ENCODE measurements at regions not wholly inside any gene's neighbourhood (a gene's known extent, or its start where the extent isn't known, plus 50 kb on each side); places are given as distances from the start of the nearest gene placed in this dataset.

DNA sequence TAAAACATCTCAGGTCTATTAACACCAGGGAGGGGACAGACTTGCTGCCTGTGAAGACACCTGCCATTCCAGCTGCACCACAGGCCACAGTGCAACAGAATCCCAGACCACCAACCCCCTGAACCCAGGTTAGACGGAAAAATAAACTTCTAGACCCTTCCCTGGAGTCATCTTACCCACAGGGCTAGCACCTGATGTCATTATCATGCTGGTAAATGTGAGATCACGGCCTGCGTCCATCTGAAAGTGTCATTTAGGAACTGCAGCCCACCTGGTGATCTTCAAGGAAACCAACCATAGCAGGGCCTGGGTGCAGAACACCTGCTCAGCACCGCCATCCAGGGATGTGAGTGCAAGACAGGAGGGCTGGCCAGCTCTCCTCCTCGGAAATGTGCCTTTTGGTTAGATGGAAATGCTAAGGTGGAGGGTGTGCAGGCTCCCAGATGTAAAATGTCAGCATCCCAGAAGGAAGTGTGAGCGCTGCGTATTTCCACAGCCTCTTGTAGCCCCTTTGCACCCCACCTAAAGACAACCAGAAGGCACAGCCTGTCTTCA, 80.8 kb downstream of the PTGR3 start:
- POLR2A ChIA-PET (ENCODE audit: low non-redundant PET) = no interaction called here
- no peak for DNase-seq (ENCODE audit: low spot score)
- TF ChIP-seq, protein P1, sequence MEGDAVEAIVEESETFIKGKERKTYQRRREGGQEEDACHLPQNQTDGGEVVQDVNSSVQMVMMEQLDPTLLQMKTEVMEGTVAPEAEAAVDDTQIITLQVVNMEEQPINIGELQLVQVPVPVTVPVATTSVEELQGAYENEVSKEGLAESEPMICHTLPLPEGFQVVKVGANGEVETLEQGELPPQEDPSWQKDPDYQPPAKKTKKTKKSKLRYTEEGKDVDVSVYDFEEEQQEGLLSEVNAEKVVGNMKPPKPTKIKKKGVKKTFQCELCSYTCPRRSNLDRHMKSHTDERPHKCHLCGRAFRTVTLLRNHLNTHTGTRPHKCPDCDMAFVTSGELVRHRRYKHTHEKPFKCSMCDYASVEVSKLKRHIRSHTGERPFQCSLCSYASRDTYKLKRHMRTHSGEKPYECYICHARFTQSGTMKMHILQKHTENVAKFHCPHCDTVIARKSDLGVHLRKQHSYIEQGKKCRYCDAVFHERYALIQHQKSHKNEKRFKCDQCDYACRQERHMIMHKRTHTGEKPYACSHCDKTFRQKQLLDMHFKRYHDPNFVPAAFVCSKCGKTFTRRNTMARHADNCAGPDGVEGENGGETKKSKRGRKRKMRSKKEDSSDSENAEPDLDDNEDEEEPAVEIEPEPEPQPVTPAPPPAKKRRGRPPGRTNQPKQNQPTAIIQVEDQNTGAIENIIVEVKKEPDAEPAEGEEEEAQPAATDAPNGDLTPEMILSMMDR (conservative IDR thresholded peaks at IDR 0.05; ENCODE audit: low read depth) = no peak
- no peak overlapping the region for H3K27ac ChIP-seq
- CTCF ChIA-PET = no interaction called here

DNA sequence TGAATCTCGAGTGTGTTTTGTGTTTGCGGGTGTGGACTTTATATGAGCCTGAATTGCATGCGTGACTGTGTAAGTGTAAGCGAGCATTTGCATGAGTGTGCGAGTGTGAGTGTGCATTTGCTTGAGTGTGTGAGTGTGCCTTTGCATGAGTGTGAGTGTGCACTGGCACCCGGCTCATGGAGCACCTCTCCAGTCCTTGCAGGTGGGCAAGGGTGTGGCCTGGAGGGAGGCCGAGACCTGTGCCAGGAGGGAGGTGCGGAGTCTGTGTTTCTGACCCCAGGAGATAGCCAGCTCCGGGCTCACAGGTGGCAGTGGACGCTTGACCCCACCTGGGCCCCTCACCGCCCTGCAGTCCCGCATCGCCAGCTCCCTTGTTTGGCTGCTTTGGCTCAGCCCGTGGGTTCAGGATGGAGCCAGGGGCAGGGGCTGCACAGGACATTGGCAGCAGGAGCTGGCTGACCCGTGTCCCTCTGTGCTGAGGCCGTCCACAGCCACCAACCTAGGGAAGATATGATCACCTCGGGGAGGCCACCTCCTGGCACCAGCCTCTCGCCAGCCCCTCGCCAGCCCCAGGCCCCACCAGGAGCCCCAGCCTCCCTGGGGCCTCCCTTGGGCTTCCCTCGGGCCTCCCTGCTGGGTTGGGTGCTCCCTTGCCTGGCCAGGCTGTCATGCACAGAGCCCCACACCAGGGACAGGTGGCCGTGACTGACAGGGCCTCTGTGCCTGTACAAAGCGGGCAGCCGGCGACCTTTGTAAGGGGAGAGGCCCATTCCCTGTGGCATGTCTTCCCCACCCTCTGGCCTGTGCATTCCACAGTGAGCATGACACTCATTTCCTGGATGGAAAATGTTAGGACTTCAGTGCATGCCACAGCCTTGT, 81.6 kb downstream of the PTGR3 start:
- DNase-seq (ENCODE audit: low spot score) = no peak
- CTCF ChIA-PET = no interaction called here
- POLR2A ChIA-PET (ENCODE audit: low non-redundant PET) = no interaction called here
- no peak overlapping the region for H3K27ac ChIP-seq
- TF ChIP-seq, protein P1 (conservative IDR thresholded peaks at IDR 0.05; ENCODE audit: low read depth) = no peak

DNA sequence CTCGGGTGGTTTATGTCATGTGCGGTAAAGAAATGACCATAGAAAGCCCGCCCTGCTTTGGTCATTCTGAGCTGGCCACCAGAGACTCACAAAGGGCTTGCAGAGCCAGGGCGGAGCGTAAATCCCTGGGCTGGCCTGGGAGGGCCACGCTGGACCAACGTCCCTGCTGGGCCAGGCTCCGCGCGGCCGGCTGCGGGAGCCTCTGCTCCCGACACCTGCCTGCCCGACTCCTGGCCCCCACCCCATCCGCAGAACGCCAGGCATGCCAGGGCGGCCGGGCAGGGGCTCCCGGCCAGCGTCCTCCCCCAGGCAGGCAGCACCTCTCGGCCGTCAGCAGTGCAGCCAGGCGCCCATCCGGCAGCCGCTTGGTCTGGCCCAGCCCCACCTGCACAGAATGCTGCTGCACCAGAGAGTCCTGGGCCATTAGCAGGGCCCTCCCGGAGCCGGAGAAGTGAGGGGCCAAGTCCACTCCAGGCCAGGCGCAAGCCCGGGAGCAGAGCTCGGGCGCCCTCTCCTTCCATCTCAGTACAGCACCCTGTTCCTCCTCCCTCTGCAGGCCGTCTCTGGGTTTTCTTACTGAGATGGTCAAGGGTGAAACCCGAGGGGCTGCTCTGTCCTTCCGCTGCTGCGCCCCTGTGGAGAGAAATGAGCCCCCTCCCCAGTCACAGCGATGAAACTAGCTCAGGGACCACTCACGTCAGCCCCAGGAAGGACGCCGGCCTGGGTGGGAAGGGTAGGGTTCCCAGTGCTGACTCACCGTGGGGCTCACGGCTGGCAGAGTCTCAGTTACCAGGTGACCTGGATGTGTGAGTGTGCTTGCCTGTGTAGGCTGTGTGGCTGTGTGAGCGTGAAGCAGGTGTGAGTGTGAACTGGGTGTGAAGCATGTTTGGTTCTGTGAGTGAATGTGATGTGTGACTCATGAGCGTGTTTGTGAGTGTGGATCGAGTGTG, 83.3 kb downstream of the PTGR3 start:
- ChIA-PET POLR2A (ENCODE audit: low non-redundant PET) (no interaction called here), CTCF (no interaction called here)
- DNase-seq (ENCODE audit: low spot score) = no peak
- TF ChIP-seq, protein P1 (conservative IDR thresholded peaks at IDR 0.05; ENCODE audit: low read depth) = no peak
- no peak overlapping the region for H3K27ac ChIP-seq

DNA sequence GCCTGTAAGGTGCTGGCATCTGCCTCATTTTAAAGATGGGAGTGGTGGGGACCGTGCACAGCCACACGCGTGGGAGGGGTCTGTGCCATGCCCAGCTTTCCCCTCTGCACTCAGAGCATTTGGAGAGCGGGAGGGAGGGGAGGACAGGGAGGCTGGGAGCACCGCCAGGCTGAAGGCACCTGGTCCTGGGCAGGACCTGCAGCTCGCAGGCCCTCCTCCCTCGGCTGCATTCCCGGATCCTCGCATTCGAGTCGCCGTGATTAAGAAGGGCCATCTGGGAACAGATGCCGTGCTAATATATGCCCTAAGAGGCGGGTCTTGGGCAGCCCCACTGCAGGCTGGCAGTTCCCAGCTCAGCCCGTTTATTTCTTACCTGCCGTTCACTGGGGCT, 84.0 kb downstream of the PTGR3 start:
- no peak overlapping the region for H3K27ac ChIP-seq
- POLR2A ChIA-PET (ENCODE audit: low non-redundant PET) = no interaction called here
- no peak for DNase-seq (ENCODE audit: low spot score)
- CTCF ChIA-PET = no interaction called here
- TF ChIP-seq, protein P1 (conservative IDR thresholded peaks at IDR 0.05; ENCODE audit: low read depth) = no peak

DNA sequence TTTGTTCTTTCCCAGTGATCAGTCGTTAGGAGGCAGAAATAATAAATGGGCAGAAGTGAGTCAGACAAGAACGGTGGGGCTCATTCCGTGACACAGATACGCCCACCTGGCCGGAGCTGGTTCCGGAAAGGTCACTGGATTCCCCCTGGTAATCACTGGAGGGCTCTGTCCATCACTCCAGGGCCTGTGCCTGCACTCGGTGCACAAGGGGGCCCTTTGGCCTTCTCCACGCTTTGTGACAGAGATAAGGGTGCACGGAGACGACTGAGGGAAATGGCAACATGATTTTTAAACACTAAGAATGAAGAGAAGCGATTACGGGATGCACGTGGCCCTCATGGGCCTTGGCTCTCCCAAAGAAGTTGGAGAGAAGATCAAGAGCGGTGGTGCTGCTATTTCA, 84.4 kb downstream of the PTGR3 start:
- ChIA-PET POLR2A (ENCODE audit: low non-redundant PET) (no interaction called here), CTCF (no interaction called here)

DNA sequence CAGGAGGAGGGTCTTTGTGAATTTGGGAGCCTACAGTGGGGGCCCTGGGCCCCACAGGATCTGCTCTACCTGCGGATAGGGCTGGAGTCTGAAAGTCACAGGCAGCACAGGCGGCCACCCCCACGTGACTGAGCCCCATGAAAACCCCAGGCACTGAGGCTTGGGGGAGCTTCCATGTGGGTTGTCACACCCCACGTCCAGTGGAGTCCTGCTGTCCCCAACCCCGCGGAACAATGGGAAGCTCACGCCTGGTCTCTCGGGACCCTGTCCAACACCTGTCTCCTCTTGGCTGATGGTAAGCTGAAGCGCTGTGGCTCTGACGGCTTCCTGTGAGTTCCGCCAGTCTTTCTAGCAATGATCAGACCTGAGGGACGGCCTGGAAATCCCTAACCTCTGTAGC, 85.8 kb downstream of the PTGR3 start:
- POLR2A ChIA-PET (ENCODE audit: low non-redundant PET) = no interaction called here
- TF ChIP-seq, protein P1 (conservative IDR thresholded peaks at IDR 0.05; ENCODE audit: low read depth) = no peak
- H3K27ac ChIP-seq = no peak overlapping the region
- CTCF ChIA-PET = no interaction called here
- DNase-seq (ENCODE audit: low spot score) = no peak

More for the DNA sequence above, 84.4 kb downstream of the PTGR3 start:
- TF ChIP-seq, protein P1 (conservative IDR thresholded peaks at IDR 0.05; ENCODE audit: low read depth) = no peak
- no peak for DNase-seq (ENCODE audit: low spot score)
- H3K27ac ChIP-seq = no peak overlapping the region
